ENCODE measurements at regions not wholly inside any gene's neighbourhood (a gene's known extent, or its start where the extent isn't known, plus 50 kb on each side); places are given as distances from the start of the nearest gene placed in this dataset.
"Not testable (repeated sequence)": the region's sequence is repeated elsewhere in the genome, so short reads cannot be mapped to it uniquely, and the experiment has no call there.

DNA sequence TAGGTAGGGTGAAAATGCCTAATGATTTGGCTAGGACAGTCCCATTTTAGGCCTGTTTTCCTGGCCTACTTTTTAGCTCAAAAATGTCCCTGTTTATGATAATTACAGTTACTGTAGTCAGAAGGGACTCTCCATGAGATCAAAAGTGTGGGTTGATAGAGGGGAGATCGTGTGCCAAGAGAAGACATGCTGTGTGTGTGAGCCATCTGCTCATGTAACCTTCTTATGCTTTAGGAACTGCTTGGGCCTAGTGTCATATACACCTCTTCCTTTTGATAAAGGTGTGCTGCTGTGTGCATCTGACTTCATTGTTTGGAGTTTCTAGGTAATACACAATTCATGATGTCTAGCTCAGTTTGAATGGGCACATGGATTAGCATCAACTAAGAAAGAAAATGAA lies 786.5 kb downstream of the PDCD6IP start:
- H3K9me3 Mint-ChIP-seq = peaks cover 4% of the 10 kb centered on the region
- ATAC-seq = no peak
- no peak overlapping the region for H3K4me3 Mint-ChIP-seq
- DNase-seq (ENCODE audit: low spot score in 2 of 2) = no peak
- H3K4me1 Mint-ChIP-seq = no peaks in the 10 kb centered on the region
- no peaks in the 10 kb centered on the region for H3K36me3 Mint-ChIP-seq
- no peak overlapping the region for H3K27ac Mint-ChIP-seq

DNA sequence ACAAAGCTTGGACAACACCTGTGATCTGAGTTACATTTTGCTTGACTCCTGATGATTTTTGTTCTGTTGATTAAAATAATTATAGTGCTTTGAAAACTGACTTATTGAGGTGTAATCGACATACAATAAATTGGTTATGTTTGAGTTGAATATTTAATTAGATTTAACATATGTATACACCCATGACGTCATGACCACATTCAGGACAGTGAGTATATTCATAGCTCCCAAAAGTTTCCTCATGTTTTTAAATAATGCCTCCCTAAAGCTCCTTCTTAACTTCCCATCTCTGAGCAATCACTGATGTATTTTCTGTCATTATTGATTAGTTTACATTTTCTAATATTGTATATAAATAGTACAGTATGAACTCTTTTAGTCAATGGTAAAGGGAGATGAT lies 801.2 kb downstream of the PDCD6IP start:
- ATAC-seq = no peak
- no peaks in the 10 kb centered on the region for H3K36me3 Mint-ChIP-seq

DNA sequence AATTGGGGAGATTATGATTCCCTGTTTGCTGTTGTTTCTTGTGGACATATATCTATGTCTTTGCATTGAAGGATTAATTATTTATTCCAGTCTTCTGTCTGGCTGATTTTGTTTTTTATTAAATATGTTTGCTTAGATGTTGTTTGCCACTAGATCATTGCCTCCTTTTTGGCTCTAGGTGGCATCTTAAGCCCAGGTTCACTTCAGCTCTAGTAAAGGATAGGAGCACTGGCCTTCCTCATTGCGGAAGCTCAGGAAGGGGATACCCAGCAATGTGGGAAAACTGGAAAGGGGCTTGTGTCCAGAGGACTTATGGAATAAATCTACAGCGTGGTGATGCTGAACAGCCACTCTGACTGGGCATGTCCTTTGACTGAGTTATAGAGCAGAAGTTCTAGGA lies 821.6 kb downstream of the PDCD6IP start:
- no peak for DNase-seq (ENCODE audit: low spot score in 2 of 2)
- Mint-ChIP-seq H3K27ac (no peak overlapping the region), H3K36me3 (no peaks in the 10 kb centered on the region), H3K9me3 (peaks cover 24% of the 10 kb centered on the region), H3K4me1 (no peaks in the 10 kb centered on the region), H3K4me3 (no peak overlapping the region)
- ATAC-seq = no peak

More for the DNA sequence above, 801.2 kb downstream of the PDCD6IP start:
- Mint-ChIP-seq H3K4me3 (no peak overlapping the region), H3K4me1 (no peaks in the 10 kb centered on the region), H3K9me3 (no peaks in the 10 kb centered on the region), H3K27ac (no peak overlapping the region)
- DNase-seq (ENCODE audit: low spot score in 2 of 2) = no peak

DNA sequence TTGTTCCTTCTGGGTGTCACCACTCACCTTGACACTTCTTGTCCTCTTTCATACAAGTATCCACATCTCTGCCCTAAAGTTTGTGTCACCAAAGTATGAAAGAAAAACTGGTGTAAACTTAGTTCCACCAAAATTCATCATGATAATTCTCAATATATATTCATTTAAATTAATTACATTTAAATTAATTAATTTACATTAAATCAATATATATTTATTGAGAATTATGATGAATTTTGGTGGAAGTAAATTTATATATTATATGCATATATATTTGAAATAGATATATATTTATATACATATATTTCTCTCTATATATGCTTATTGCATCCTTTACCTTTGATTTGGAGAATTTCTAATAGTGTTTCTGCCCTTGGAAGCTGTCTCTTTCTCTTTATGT lies 828.3 kb downstream of the PDCD6IP start:
- no peaks in the 10 kb centered on the region for H3K4me1 Mint-ChIP-seq
- no peak overlapping the region for H3K4me3 Mint-ChIP-seq
- DNase-seq (ENCODE audit: low spot score in 2 of 2) (no peak), ATAC-seq (no peak)
- H3K27ac Mint-ChIP-seq = no peak overlapping the region
- H3K9me3 Mint-ChIP-seq = peaks cover 6% of the 10 kb centered on the region
- H3K36me3 Mint-ChIP-seq = no peaks in the 10 kb centered on the region

DNA sequence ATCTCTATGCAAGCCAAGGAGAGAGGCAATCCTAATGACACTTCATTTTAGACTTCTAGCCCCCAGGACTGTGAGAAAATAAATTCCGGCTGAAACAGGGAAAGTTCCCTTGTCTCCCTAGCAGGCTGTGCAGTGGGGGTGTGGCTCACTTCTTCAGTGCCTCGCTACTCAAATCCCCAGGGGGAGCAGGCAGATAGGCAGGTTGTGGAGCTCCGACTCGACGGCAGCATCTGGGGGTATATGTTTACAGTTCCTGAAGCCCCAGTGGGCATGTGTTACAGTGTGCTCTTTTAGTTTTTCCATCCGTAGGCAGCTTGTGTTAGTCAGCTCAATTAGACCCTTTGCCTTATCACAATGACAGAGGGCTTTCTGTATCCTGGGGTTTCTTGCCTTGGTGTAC lies 836.5 kb downstream of the PDCD6IP start:
- peaks cover 5% of the 10 kb centered on the region for H3K9me3 Mint-ChIP-seq
- no peak overlapping the region for H3K27ac Mint-ChIP-seq
- H3K4me3 Mint-ChIP-seq = no peak overlapping the region
- DNase-seq (ENCODE audit: low spot score in 2 of 2) (no peak), ATAC-seq (no peak)
- no peaks in the 10 kb centered on the region for H3K4me1 Mint-ChIP-seq
- H3K36me3 Mint-ChIP-seq = no peaks in the 10 kb centered on the region

DNA sequence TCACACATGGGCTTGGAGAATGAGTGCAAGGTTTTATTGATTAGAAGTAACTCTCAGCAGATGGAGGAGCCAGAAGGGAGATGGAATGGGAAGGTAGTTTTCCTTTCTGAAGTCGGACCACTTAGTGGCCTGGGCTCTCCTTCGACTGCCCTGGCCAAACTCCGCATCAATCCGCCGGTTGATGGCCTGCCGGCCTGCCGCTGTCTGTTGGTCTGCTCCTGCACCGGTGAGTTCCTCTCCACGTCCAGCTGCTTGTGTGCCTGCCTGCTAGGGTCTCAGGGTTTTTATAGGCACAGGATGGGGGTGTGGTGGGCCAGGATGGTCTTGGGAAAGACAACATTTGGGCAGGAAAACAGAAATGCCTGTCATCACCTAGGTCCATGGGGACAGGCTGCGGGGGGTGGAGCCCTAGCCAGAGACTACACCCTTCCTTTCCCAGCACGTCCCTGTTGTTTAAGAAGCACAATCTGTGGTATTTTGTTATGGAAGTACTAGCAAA lies 837.0 kb downstream of the PDCD6IP start:
- H3K9me3 Mint-ChIP-seq = peaks cover 6% of the 10 kb centered on the region
- ATAC-seq = no peak

DNA sequence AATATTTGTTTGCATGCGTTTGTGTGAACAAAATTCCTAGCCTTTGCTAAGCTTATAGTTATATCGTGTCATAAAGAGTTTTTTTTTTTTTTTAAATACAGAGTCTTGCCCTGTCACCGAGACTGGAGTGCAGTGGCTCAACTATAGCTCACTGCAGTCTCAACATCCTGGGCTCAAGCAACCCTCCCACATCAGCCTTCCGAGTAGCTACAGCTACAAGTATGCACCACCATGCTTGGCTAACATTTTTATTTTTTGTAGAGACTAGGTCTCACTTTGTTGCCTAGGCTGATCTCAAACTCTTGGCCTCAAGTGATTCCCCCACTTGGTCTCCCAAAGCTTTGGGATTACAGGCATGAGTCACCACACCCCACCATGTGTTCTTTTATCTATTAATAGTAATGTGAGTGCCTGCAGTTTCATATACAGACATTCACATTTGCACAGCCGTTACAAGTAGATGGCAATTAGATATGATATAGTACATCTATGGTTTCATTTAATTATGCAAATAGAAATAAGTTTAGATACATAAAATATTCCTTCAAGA lies 848.6 kb downstream of the PDCD6IP start:
- no peak overlapping the region for H3K27ac Mint-ChIP-seq
- no peak for ATAC-seq
- DNase-seq (ENCODE audit: low spot score in 2 of 2) = no peak
- no peaks in the 10 kb centered on the region for H3K4me1 Mint-ChIP-seq
- H3K4me3 Mint-ChIP-seq = no peak overlapping the region
- no peaks in the 10 kb centered on the region for H3K36me3 Mint-ChIP-seq
- peaks cover 4% of the 10 kb centered on the region for H3K9me3 Mint-ChIP-seq

More for the DNA sequence above, 837.0 kb downstream of the PDCD6IP start:
- no peak for DNase-seq (ENCODE audit: low spot score in 2 of 2)
- Mint-ChIP-seq H3K4me3 (no peak overlapping the region), H3K36me3 (no peaks in the 10 kb centered on the region), H3K27ac (no peak overlapping the region), H3K4me1 (no peaks in the 10 kb centered on the region)

DNA sequence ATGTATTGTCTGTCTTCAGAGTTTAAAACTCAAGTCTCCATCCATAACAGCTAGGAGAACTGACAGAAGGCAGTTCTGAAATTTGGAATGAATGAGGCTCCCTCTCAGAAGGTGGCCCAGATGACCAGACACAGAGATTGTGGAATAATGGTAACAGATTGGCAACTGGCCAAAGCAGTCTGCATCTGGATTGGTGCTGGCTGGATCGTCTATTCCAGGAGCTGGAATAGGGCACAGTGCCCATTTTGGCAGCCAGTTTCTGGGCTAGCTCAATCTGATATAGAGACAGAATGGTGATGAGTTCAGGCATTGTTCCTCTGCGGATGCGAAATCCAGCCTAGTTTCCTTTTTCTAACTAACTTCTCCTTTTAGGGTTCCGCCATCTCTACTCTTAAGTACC lies 851.7 kb downstream of the PDCD6IP start:
- no peak for ATAC-seq
- H3K9me3 Mint-ChIP-seq = peaks cover 4% of the 10 kb centered on the region
- H3K4me1 Mint-ChIP-seq = no peaks in the 10 kb centered on the region
- no peak for DNase-seq (ENCODE audit: low spot score in 2 of 2)
- no peaks in the 10 kb centered on the region for H3K36me3 Mint-ChIP-seq
- H3K27ac Mint-ChIP-seq = no peak overlapping the region
- no peak overlapping the region for H3K4me3 Mint-ChIP-seq

DNA sequence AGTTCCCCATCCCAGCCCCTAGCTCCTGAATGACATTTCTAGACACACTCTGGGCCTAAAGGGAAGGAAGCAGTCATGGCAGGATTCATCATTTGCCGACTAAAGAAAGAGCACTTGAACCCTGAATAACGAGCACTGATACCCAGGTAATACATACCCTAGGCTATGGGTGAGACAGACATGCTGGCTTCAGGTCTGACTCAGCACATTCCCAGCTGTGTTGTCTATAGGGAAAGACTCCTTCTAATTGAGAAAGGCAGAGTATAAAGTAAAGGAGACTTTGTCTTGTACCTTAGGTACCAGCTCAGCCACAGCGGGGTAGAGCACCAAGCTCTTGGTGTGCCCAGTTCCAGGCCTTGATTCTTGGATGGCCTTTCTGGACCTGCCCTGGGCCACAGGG lies 870.5 kb downstream of the PDCD6IP start:
- peaks cover 7% of the 10 kb centered on the region for H3K9me3 Mint-ChIP-seq
- DNase-seq (ENCODE audit: low spot score in 2 of 2) (no peak), ATAC-seq (no peak)
- H3K36me3 Mint-ChIP-seq = no peaks in the 10 kb centered on the region
- no peaks in the 10 kb centered on the region for H3K4me1 Mint-ChIP-seq
- no peak overlapping the region for H3K27ac Mint-ChIP-seq
- no peak overlapping the region for H3K4me3 Mint-ChIP-seq

DNA sequence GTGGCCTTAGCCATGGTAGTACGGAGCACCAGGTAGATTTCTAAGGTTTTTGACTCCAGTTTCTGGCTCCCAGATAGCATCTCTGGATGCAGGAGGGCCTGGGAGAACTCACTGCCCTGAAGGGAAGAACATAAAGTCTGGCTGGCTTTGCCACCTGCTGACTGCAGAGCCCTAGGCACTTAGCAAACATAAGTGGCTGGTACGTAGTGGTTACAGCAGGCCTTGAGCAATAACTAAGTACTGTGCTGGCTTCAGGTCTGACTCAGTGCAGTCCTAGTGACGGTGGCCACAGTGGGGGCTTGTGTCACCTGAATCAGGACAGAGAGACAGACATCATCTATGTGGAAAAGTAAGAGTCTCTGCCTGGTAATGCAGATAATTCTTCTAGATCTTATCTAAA lies 871.1 kb downstream of the PDCD6IP start:
- Mint-ChIP-seq H3K4me3 (no peak overlapping the region), H3K9me3 (peaks cover 7% of the 10 kb centered on the region), H3K36me3 (no peaks in the 10 kb centered on the region), H3K4me1 (no peaks in the 10 kb centered on the region), H3K27ac (no peak overlapping the region)
- ATAC-seq (no peak), DNase-seq (ENCODE audit: low spot score in 2 of 2) (no peak)

DNA sequence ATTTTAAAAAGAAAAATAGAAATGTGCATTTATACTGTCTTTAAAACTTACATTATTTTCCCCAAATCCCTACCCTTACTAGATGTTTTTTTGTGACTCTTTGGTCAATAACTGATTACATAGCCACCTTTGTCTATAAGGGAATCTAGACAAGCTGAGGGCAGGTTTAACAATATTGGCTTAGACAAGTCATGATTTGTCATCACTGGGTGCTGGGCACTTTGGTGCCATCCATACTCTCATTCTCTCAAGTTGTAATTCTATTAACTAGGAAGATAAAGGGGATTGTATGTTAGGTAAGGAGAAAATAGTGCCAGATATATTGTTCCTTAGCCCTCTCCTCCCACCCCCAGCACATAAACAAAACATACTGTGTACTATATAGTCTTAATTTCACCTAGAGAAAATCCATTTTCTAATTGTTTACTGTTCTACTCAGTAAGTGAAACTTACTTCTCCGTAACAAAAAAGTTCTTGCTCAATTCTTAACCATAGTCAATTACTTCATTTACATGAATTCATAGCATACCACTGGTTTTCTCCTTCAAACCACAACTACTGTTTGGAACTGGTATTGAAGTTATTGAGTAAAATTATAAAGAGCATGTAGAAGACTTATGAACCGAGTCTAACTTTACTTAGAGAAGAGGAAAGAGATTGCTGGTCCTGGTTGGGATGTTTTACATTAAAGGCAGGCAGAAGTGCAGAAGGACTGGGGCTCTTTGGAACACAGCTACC lies 877.1 kb downstream of the PDCD6IP start:
- Mint-ChIP-seq H3K36me3 (no peaks in the 10 kb centered on the region), H3K4me1 (no peaks in the 10 kb centered on the region), H3K4me3 (no peak overlapping the region), H3K9me3 (peaks cover 9% of the 10 kb centered on the region), H3K27ac (no peak overlapping the region)
- DNase-seq (ENCODE audit: low spot score in 2 of 2) (no peak), ATAC-seq (no peak)

DNA sequence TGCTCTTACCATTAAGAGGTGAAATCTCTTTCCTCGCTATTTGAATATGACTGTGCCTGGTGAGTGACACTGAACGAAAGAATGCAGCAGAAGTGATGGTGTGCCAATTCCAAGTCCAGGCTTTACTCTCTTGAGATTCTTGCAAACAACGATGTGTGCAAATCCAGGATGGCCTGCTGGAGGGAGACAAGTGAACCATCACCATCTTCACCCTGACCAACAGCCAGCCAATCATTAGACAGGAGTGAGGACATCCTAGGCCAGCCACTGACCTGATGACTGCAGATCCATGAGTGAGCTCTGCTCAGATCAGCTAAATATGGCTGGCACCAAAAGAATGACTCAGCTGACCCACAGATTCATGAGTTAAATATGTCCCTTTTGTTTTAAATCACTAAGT lies 878.0 kb downstream of the PDCD6IP start:
- peaks cover 8% of the 10 kb centered on the region for H3K9me3 Mint-ChIP-seq
- no peaks in the 10 kb centered on the region for H3K36me3 Mint-ChIP-seq
- H3K27ac Mint-ChIP-seq = no peak overlapping the region
- H3K4me1 Mint-ChIP-seq = no peaks in the 10 kb centered on the region
- no peak for ATAC-seq
- H3K4me3 Mint-ChIP-seq = no peak overlapping the region
- no peak for DNase-seq (ENCODE audit: low spot score in 2 of 2)

DNA sequence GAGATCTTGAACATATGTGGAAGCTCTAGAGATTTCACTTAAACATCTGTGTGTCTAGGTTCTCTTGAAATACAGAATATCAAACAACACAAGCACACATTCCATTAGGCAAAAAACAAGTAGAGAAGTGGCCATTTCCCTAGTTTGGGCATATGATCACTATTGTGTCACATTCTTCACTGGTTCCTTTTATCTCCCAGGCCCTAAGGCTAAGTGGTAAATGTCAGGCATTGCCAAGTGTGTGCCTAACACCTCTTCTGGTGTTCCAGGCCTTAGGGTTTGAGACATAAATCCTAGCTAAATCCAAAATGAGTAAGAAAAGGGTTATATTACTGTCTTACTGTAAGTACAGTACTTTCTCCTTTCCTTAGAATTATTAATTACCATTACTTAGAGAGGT lies 880.1 kb downstream of the PDCD6IP start:
- Mint-ChIP-seq H3K36me3 (no peaks in the 10 kb centered on the region), H3K9me3 (peaks cover 6% of the 10 kb centered on the region), H3K4me1 (no peaks in the 10 kb centered on the region), H3K4me3 (no peak overlapping the region), H3K27ac (no peak overlapping the region)
- DNase-seq (ENCODE audit: low spot score in 2 of 2) (no peak), ATAC-seq (no peak)

DNA sequence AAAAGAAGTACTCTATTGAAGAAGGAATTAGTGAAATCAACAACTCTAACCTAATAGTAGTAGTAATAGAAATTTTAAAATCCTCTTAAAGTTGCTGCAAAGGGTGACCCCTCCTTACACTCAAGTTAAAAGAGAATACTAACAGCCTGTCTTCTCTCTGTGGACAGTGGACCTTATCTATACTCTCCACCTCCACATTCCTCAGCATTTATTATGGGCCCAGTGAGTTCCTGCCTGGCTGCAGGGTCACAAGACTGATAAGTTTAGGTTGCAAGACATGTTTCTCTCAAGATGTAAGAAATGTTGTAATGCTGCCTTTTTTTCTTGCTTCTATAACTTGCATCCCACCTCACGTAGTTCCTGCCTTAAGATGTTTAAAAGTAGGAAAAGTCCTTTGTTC lies 880.6 kb downstream of the PDCD6IP start:
- H3K36me3 Mint-ChIP-seq; H3K4me3 Mint-ChIP-seq; DNase-seq (ENCODE audit: low spot score in 2 of 2); ATAC-seq; H3K9me3 Mint-ChIP-seq; H3K4me1 Mint-ChIP-seq; H3K27ac Mint-ChIP-seq: not testable (repeated sequence)

DNA sequence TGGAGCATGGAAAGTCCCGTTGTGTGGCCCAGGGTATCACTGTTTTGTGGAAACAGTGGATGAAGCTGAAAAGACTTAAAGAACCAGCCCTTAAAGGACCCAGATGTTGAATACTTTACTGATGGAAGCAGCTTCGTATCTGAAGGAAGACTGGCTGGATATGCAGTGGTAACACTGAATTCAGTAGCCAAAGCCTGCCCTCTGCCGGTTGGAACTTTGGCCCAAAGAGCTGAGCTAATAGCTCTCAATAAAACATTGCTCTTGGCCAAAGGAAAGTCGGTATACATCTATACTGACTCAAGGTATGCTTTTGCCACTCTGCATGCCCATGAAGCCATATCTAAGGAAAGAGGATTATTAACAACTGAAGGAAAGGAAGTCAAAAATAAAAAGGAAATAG lies 885.4 kb downstream of the PDCD6IP start:
- no peak overlapping the region for H3K27ac Mint-ChIP-seq
- no peak for DNase-seq (ENCODE audit: low spot score in 2 of 2)

DNA sequence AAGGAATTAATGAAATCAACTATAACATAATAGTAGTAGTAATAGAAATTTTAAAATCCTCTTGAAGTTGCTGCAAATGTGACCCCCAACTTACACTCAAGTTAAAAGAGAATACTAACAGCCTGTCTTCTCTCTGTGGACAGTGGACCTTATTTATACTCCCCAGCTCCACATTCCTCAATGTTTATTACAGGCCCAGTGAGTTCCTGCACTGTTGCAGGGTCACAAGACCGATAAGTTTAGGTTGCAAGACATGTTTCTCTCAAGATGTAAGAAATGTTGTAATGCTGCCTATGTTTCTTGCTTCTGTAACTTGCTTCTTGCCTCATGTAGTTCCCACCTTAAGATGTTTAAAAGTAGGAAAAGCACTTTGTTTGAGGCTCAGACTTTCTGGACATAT lies 888.1 kb downstream of the PDCD6IP start:
- ATAC-seq (no peak), DNase-seq (ENCODE audit: low spot score in 2 of 2) (no peak)
- no peaks in the 10 kb centered on the region for H3K36me3 Mint-ChIP-seq
- no peak overlapping the region for H3K4me3 Mint-ChIP-seq
- H3K27ac Mint-ChIP-seq = no peak overlapping the region
- H3K9me3 Mint-ChIP-seq = peaks cover 5% of the 10 kb centered on the region
- H3K4me1 Mint-ChIP-seq = no peaks in the 10 kb centered on the region

More for the DNA sequence above, 885.4 kb downstream of the PDCD6IP start:
- no peak overlapping the region for H3K4me3 Mint-ChIP-seq
- no peaks in the 10 kb centered on the region for H3K36me3 Mint-ChIP-seq
- no peak for ATAC-seq
- H3K9me3 Mint-ChIP-seq = peaks cover 9% of the 10 kb centered on the region
- no peaks in the 10 kb centered on the region for H3K4me1 Mint-ChIP-seq

All from stimulated activated effector memory CD8-positive, alpha-beta T cell treated with anti-CD3 and anti-CD28 coated beads, Interleukin-12 subunit alpha, Interleukin-12 subunit beta, amount 100 ng/mL, for 72 hours (primary cell).